ENCODE measurements at regions not wholly inside any gene's neighbourhood (a gene's known extent, or its start where the extent isn't known, plus 50 kb on each side); places are given as distances from the start of the nearest gene placed in this dataset.

- Mint-ChIP-seq H3K4me3 (no peak overlapping the region), H3K36me3 (peaks cover 4% of the 10 kb centered on the region), H3K27ac (no peak overlapping the region), H3K27me3 (peaks cover 6% of the 10 kb centered on the region), H3K9me3 (peaks cover 6% of the 10 kb centered on the region), H3K4me1 (peaks cover 1% of the 10 kb centered on the region)
- POLR2A ChIA-PET, result no interaction called here
- DNase-seq, result no peak
- no peak for ATAC-seq (ENCODE audit: low read depth)
Observed at GRCh38 chr5:82793808-82794419, 283.3 kb downstream of the TMEM167A start.

GRCh38 chr5:82792096-82792495 is 285.1 kb downstream of the TMEM167A start:
- peaks cover 6% of the 10 kb centered on the region for H3K27me3 Mint-ChIP-seq
- ATAC-seq (ENCODE audit: low read depth) (no peak), DNase-seq (no peak)
- peaks cover 1% of the 10 kb centered on the region for H3K4me1 Mint-ChIP-seq
- H3K9me3 Mint-ChIP-seq, result peaks cover 6% of the 10 kb centered on the region
- H3K4me3 Mint-ChIP-seq, result no peak overlapping the region
- POLR2A ChIA-PET, result no interaction called here
- H3K36me3 Mint-ChIP-seq, result peaks cover 4% of the 10 kb centered on the region
- H3K27ac Mint-ChIP-seq, result no peak overlapping the region

- Mint-ChIP-seq H3K36me3 (peaks cover 4% of the 10 kb centered on the region), H3K4me3 (no peak overlapping the region), H3K4me1 (peaks cover 1% of the 10 kb centered on the region), H3K27ac (no peak overlapping the region), H3K27me3 (no peaks in the 10 kb centered on the region), H3K9me3 (peaks cover 6% of the 10 kb centered on the region)
- ATAC-seq (ENCODE audit: low read depth) (no peak), DNase-seq (no peak)
- POLR2A ChIA-PET, result no interaction called here
Observed at GRCh38 chr5:82789095-82789494, 288.1 kb downstream of the TMEM167A start.

DNA sequence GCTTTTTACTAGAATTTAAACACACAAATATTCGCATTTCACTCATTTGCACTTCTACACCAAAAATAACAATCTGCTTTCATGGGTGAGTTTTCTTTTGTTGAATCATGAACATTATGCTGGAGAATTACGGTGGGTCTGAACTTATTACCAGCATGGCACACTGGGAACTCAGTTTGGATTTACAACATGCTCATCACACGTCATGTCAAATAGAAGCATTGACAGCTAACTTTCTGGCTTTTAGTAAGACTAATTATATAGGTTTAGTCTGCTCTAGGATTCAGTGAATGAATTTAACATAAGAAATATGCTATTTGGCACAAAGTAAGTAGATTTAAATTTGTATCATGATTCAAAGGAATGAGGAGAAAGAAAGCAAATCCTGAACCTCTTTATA is 290.4 kb downstream of the TMEM167A start:
- Mint-ChIP-seq H3K4me3 (no peak overlapping the region), H3K4me1 (no peaks in the 10 kb centered on the region), H3K36me3 (peaks cover 2% of the 10 kb centered on the region), H3K27me3 (peaks cover 5% of the 10 kb centered on the region), H3K27ac (no peak overlapping the region), H3K9me3 (peaks cover 4% of the 10 kb centered on the region)
- ATAC-seq (ENCODE audit: low read depth), result no peak
- POLR2A ChIA-PET, result no interaction called here
- no peak for DNase-seq

DNA sequence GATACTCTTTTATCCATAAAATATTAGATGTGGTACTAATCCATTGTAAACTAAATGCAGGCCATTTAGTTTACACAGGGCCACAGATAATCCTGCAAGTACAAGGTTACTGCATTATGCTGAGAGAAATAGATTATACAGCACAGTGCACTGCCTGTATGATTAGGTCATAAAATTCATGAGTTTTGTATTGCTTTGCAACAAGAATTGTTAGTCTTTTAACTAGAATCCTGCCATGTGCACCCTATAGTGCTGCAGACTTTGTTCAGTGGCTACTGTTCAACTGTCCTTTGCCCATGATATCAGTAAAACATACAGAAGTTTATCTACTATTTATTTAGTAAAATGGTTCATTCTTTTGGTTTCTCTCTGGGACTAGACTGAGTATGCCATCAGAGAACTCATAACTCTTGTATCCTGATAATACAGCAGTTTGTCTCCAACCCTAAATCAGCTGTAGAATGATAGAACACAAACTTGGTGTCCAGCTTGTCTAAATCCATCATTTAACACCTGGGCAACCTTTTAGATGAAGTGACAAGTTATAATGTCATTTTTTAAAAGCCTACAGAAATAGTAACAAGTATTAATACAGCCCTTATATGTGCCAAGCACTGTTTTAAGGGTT is 291.2 kb downstream of the TMEM167A start:
- no peak overlapping the region for H3K27ac Mint-ChIP-seq
- no peak overlapping the region for H3K4me3 Mint-ChIP-seq
- ATAC-seq (ENCODE audit: low read depth) (no peak), DNase-seq (no peak)
- H3K9me3 Mint-ChIP-seq, result peaks cover 3% of the 10 kb centered on the region
- peaks cover 2% of the 10 kb centered on the region for H3K36me3 Mint-ChIP-seq
- H3K4me1 Mint-ChIP-seq, result no peaks in the 10 kb centered on the region
- POLR2A ChIA-PET, result no interaction called here
- peaks cover 5% of the 10 kb centered on the region for H3K27me3 Mint-ChIP-seq

DNA sequence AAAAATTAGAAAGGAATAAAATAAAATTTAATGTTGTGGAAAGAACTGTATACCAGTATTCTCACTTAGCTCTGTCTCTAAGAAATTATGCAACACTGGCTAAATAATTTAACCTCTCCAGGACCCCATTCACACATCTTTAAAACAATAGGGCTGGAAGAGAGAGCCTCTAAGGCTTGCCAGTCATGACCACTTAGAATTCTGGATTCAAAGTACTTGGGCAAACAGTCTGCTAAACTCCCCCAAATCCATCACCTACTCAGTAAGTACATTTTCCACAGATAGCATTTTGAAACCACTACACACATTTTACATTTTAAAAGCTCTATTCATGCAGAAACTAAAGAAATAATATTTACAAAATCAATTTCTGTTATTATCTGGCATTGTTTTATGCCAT is 291.7 kb downstream of the TMEM167A start:
- ATAC-seq (ENCODE audit: low read depth), result no peak

GRCh38 chr5:82784521-82784920 is 292.7 kb downstream of the TMEM167A start:
- POLR2A ChIA-PET, result no interaction called here

More for the DNA sequence above, 291.7 kb downstream of the TMEM167A start:
- no peak for DNase-seq
- Mint-ChIP-seq H3K27ac (no peak overlapping the region), H3K4me1 (no peaks in the 10 kb centered on the region), H3K4me3 (no peak overlapping the region), H3K27me3 (peaks cover 5% of the 10 kb centered on the region), H3K36me3 (peaks cover 2% of the 10 kb centered on the region), H3K9me3 (peaks cover 2% of the 10 kb centered on the region)
- POLR2A ChIA-PET, result no interaction called here

DNA sequence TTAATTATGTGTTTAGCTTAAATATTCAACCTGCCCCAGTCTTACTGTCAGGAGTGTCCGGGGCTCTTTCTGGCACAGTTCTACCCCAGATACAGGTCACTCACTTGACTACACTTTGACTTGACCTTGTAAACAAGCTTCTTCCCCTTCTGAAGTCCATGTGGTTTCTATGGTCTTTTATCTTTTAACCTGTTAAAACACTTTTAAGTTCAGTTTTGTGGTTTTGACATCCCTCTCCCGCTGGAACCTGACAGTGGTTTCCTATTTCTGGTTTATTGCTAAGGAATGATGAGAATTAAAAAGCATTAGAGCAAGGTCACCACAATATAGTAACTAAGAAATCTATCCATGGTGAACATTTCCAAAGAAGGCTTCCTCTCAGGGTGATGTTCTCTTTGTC is 300.1 kb downstream of the TMEM167A start:
- DNase-seq (no peak), ATAC-seq (ENCODE audit: low read depth) (no peak)
- Mint-ChIP-seq H3K4me3 (peak overlapping the region; percentile 1), H3K4me1 (peaks cover 13% of the 10 kb centered on the region), H3K9me3 (peaks cover 3% of the 10 kb centered on the region), H3K36me3 (peaks cover 2% of the 10 kb centered on the region), H3K27me3 (peaks cover 9% of the 10 kb centered on the region), H3K27ac (no peak overlapping the region)
- POLR2A ChIA-PET, result no interaction called here

More at GRCh38 chr5:82784521-82784920, 292.7 kb downstream of the TMEM167A start:
- ATAC-seq (ENCODE audit: low read depth) (no peak), DNase-seq (no peak)
- Mint-ChIP-seq H3K36me3 (peaks cover 2% of the 10 kb centered on the region), H3K9me3 (peaks cover 5% of the 10 kb centered on the region), H3K27me3 (peaks cover 5% of the 10 kb centered on the region), H3K4me3 (no peak overlapping the region), H3K4me1 (no peaks in the 10 kb centered on the region), H3K27ac (no peak overlapping the region)

- no peak for ATAC-seq (ENCODE audit: low read depth)
- peaks cover 4% of the 10 kb centered on the region for H3K27me3 Mint-ChIP-seq
- no peak overlapping the region for H3K27ac Mint-ChIP-seq
- POLR2A ChIA-PET, result no interaction called here
- H3K4me3 Mint-ChIP-seq, result no peak overlapping the region
- H3K4me1 Mint-ChIP-seq, result peaks cover 8% of the 10 kb centered on the region
- DNase-seq, result no peak
- H3K9me3 Mint-ChIP-seq, result no peaks in the 10 kb centered on the region
- H3K36me3 Mint-ChIP-seq, result no peaks in the 10 kb centered on the region
Observed at GRCh38 chr5:82772281-82772680, 304.9 kb downstream of the TMEM167A start.

- POLR2A ChIA-PET, result no interaction called here
- no peak overlapping the region for H3K27ac Mint-ChIP-seq
- H3K9me3 Mint-ChIP-seq, result no peaks in the 10 kb centered on the region
- DNase-seq, result no peak
- H3K27me3 Mint-ChIP-seq, result peaks cover 26% of the 10 kb centered on the region
- ATAC-seq (ENCODE audit: low read depth), result no peak
- no peak overlapping the region for H3K4me3 Mint-ChIP-seq
- no peaks in the 10 kb centered on the region for H3K4me1 Mint-ChIP-seq
- peaks cover 2% of the 10 kb centered on the region for H3K36me3 Mint-ChIP-seq
Observed at GRCh38 chr5:82766206-82766605, 311.0 kb downstream of the TMEM167A start.

DNA sequence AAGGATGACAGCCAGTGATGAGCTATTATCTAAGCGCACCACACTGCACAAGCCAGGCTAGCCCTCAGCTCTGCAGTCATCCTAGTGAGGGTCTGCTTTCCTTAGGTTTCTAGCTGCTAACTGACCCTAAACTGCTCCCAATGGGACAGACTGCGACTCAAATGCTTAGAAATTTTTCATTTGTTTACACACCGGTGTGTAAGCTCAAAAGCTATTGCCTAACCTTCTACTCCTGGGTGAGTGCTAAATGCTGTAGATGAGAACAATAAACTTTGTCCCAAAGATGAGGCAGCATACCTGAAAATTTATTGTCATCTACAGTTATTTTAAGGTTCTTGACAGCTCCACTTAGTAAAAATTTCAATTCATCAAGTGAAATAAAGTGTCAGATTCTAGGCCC is 311.4 kb downstream of the TMEM167A start:
- H3K4me1 Mint-ChIP-seq, result no peaks in the 10 kb centered on the region
- no peak overlapping the region for H3K4me3 Mint-ChIP-seq
- H3K27ac Mint-ChIP-seq, result no peak overlapping the region
- H3K9me3 Mint-ChIP-seq, result no peaks in the 10 kb centered on the region
- POLR2A ChIA-PET, result no interaction called here
- ATAC-seq (ENCODE audit: low read depth) (no peak), DNase-seq (no peak)
- H3K36me3 Mint-ChIP-seq, result peaks cover 2% of the 10 kb centered on the region
- peaks cover 26% of the 10 kb centered on the region for H3K27me3 Mint-ChIP-seq

- POLR2A ChIA-PET, result no interaction called here
- no peaks in the 10 kb centered on the region for H3K9me3 Mint-ChIP-seq
- no peak overlapping the region for H3K27ac Mint-ChIP-seq
- no peak for DNase-seq
- ATAC-seq (ENCODE audit: low read depth), result no peak
- H3K27me3 Mint-ChIP-seq, result peaks cover 25% of the 10 kb centered on the region
- H3K4me1 Mint-ChIP-seq, result no peaks in the 10 kb centered on the region
- H3K4me3 Mint-ChIP-seq, result no peak overlapping the region
- H3K36me3 Mint-ChIP-seq, result peaks cover 2% of the 10 kb centered on the region
Observed at GRCh38 chr5:82760856-82761255, 316.3 kb downstream of the TMEM167A start.

DNA sequence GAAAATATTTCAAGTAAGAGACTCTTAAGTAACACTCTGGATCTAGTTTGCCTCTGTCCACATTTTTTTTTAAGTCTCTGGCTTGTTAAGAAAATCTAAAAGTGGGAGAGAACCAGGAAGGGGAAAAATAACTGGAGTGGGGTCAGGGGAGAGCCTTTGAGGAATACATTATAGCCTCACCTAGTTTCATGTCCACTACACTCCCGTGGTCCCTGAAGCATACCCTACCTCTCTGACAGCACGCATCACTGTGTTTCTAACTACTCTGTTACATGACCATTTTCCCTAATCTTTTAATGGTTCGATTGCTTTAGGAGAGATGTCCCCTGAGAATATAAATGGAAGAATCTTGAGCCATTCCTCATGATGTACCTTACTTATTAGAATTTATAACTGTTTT is 318.3 kb downstream of the TMEM167A start:
- Mint-ChIP-seq H3K9me3 (no peaks in the 10 kb centered on the region), H3K4me1 (no peaks in the 10 kb centered on the region), H3K27ac (no peak overlapping the region), H3K27me3 (peaks cover 24% of the 10 kb centered on the region), H3K4me3 (no peak overlapping the region), H3K36me3 (no peaks in the 10 kb centered on the region)
- ATAC-seq (ENCODE audit: low read depth) (no peak), DNase-seq (no peak)
- POLR2A ChIA-PET, result no interaction called here

- Mint-ChIP-seq H3K9me3 (peaks cover 5% of the 10 kb centered on the region), H3K36me3 (peaks cover 15% of the 10 kb centered on the region), H3K27ac (no peak overlapping the region), H3K4me1 (peaks cover 1% of the 10 kb centered on the region), H3K4me3 (no peak overlapping the region), H3K27me3 (peaks cover 2% of the 10 kb centered on the region)
- ATAC-seq (ENCODE audit: low read depth) (no peak), DNase-seq (no peak)
- POLR2A ChIA-PET, result no interaction called here
Observed at GRCh38 chr5:82754759-82755158, 322.4 kb downstream of the TMEM167A start.
